Astrocyte (in vitro differentiated cells and primary cell): ENCODE measurements at regions not wholly inside any gene's neighbourhood (a gene's known extent, or its start where the extent isn't known, plus 50 kb on each side); places are given as distances from the start of the nearest gene placed in this dataset.
"Not testable (repeated sequence)": the region's sequence is repeated elsewhere in the genome, so short reads cannot be mapped to it uniquely, and the experiment has no call there.

Experiments used
- DNase-seq: peaks from one replicate; pipeline ENCODE4 v3.0.0-alpha.2; 2010; ENCODE audit warnings: low read depth
- FAIRE-seq: peaks from 2 replicates; lab custom pipeline; 2011; peaks lifted over from hg19 to GRCh38; lab: Jason Lieb, UNC
- H2AFZ ChIP-seq: 2 replicates; pipeline ENCODE4 v1.6.0; 2012; ENCODE audit warnings: low read depth, low read length, inconsistent platforms
- H3K27ac ChIP-seq: 2 replicates; pipeline ENCODE4 v1.5.1; 2011; ENCODE audit warnings: low read depth, low read length, inconsistent platforms
- H3K27me3 ChIP-seq: 2 replicates; pipeline ENCODE4 v1.6.0; 2011; ENCODE audit warnings: low read length, inconsistent platforms; ENCODE audit not compliant: insufficient read depth
- H3K36me3 ChIP-seq: 2 replicates; pipeline ENCODE4 v1.5.1; 2011; ENCODE audit warnings: low read length, inconsistent platforms; ENCODE audit not compliant: insufficient read depth
- H3K4me1 ChIP-seq: 2 replicates; pipeline ENCODE4 v1.5.1; 2011; ENCODE audit warnings: low read length, inconsistent platforms; ENCODE audit not compliant: insufficient read depth
- H3K4me2 ChIP-seq: 2 replicates; pipeline ENCODE4 v1.6.0; 2012; ENCODE audit warnings: low read length, inconsistent platforms
- H3K4me3 ChIP-seq: 2 replicates; pipeline ENCODE4 v1.5.1; 2011; ENCODE audit warnings: low read depth, mild to moderate bottlenecking, low read length, inconsistent platforms; ENCODE audit not compliant: insufficient read depth
- H3K79me2 ChIP-seq: 2 replicates; pipeline ENCODE4 v1.6.0; 2012; ENCODE audit warnings: mild to moderate bottlenecking, low read length, inconsistent platforms; ENCODE audit not compliant: insufficient read depth
- H3K9ac ChIP-seq: 2 replicates; pipeline ENCODE4 v1.6.0; 2012; ENCODE audit warnings: mild to moderate bottlenecking, low read length, inconsistent platforms
- H3K9me3 ChIP-seq: 2 replicates; pipeline ENCODE4 v1.5.1; 2012; ENCODE audit warnings: low read depth, mild to moderate bottlenecking, low read length, inconsistent platforms; ENCODE audit not compliant: insufficient read depth
- H4K20me1 ChIP-seq: 2 replicates; pipeline ENCODE4 v1.6.0; 2012; ENCODE audit warnings: low read length, inconsistent platforms; ENCODE audit not compliant: insufficient read depth
- H3K27ac Mint-ChIP-seq: one replicate; pipeline ENCODE4 v1.8.0; 2021; ENCODE audit warnings: mild to moderate bottlenecking, mixed read lengths; ENCODE audit not compliant: unreplicated experiment
- H3K27me3 Mint-ChIP-seq: one replicate; pipeline ENCODE4 v1.8.0; 2021; ENCODE audit warnings: low read depth, mixed read lengths; ENCODE audit not compliant: unreplicated experiment
- H3K36me3 Mint-ChIP-seq: one replicate; pipeline ENCODE4 v1.8.0; 2021; ENCODE audit warnings: low read depth, mixed read lengths; ENCODE audit not compliant: unreplicated experiment
- H3K4me1 Mint-ChIP-seq: one replicate; pipeline ENCODE4 v1.8.0; 2021; ENCODE audit warnings: low read depth, mixed read lengths; ENCODE audit not compliant: unreplicated experiment
- H3K4me3 Mint-ChIP-seq: one replicate; pipeline ENCODE4 v1.8.0; 2021; ENCODE audit warnings: mild to moderate bottlenecking, moderate library complexity, mixed read lengths; ENCODE audit not compliant: unreplicated experiment
- H3K9me3 Mint-ChIP-seq: one replicate; pipeline ENCODE4 v1.8.0; 2021; ENCODE audit warnings: mild to moderate bottlenecking, mixed read lengths; ENCODE audit not compliant: unreplicated experiment

DNA sequence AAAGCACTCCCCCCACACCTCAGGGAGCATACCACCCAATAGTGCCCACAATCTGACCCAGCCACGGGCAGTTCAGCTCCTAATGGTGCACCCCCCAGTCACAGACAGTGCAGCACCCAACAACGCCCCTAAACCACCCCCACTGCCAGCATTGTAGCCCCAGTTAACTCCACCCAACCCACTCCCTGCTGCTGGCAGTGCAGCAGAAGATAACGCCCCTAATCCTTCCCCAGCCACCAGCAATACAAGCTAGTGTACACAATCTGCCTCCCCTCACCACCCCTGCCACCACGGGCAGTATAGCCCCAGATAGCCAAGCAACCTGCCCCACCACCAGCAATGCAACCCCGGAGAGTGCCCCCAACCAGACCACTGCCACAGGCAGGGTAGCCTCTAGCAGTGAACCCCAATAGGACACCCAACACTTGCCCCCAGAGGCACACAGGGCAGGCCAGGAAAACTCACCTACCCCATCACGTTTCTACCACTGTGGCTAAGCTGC lies 175.3 kb downstream of the USP22 start:
- H3K27ac ChIP-seq, H3K9me3 ChIP-seq, H3K9ac ChIP-seq, H4K20me1 ChIP-seq, H3K4me1 Mint-ChIP-seq, DNase-seq, H3K9me3 Mint-ChIP-seq, H3K36me3 Mint-ChIP-seq, H3K4me3 Mint-ChIP-seq, H3K79me2 ChIP-seq, H3K27me3 Mint-ChIP-seq, H3K36me3 ChIP-seq, H3K27ac Mint-ChIP-seq, H2AFZ ChIP-seq, H3K27me3 ChIP-seq, H3K4me2 ChIP-seq, FAIRE-seq, H3K4me3 ChIP-seq, H3K4me1 ChIP-seq: not testable (repeated sequence)

GRCh38 chr17:20867938-20868661 lies 174.7 kb downstream of the USP22 start:
- H3K9me3 Mint-ChIP-seq, H3K27me3 ChIP-seq, H4K20me1 ChIP-seq, H3K4me1 ChIP-seq, FAIRE-seq, H3K9ac ChIP-seq, H3K4me3 ChIP-seq, H3K27ac Mint-ChIP-seq, H3K27me3 Mint-ChIP-seq, H3K4me2 ChIP-seq, H3K36me3 Mint-ChIP-seq, H3K79me2 ChIP-seq, H3K4me3 Mint-ChIP-seq, DNase-seq, H3K36me3 ChIP-seq, H2AFZ ChIP-seq, H3K4me1 Mint-ChIP-seq, H3K9me3 ChIP-seq, H3K27ac ChIP-seq: not testable (repeated sequence)

- not testable (repeated sequence) for DNase-seq, H3K4me2 ChIP-seq, H3K36me3 Mint-ChIP-seq, H4K20me1 ChIP-seq, H3K27me3 ChIP-seq, H2AFZ ChIP-seq, H3K4me1 Mint-ChIP-seq, H3K36me3 ChIP-seq, H3K9ac ChIP-seq, H3K27ac ChIP-seq, H3K9me3 ChIP-seq, FAIRE-seq, H3K27me3 Mint-ChIP-seq, H3K4me1 ChIP-seq, H3K79me2 ChIP-seq, H3K27ac Mint-ChIP-seq, H3K9me3 Mint-ChIP-seq, H3K4me3 Mint-ChIP-seq, H3K4me3 ChIP-seq
Measured at GRCh38 chr17:20868662-20869007, 174.2 kb downstream of the USP22 start.

GRCh38 chr17:20873173-20873572 lies 169.6 kb downstream of the USP22 start:
- H3K4me1 Mint-ChIP-seq, H3K27ac ChIP-seq, H3K9ac ChIP-seq, H4K20me1 ChIP-seq, H3K36me3 ChIP-seq, H3K27ac Mint-ChIP-seq, H3K79me2 ChIP-seq, H3K4me3 Mint-ChIP-seq, FAIRE-seq, H2AFZ ChIP-seq, H3K4me1 ChIP-seq, H3K4me2 ChIP-seq, DNase-seq, H3K27me3 Mint-ChIP-seq, H3K9me3 Mint-ChIP-seq, H3K4me3 ChIP-seq, H3K36me3 Mint-ChIP-seq, H3K27me3 ChIP-seq, H3K9me3 ChIP-seq: not testable (repeated sequence)

DNA sequence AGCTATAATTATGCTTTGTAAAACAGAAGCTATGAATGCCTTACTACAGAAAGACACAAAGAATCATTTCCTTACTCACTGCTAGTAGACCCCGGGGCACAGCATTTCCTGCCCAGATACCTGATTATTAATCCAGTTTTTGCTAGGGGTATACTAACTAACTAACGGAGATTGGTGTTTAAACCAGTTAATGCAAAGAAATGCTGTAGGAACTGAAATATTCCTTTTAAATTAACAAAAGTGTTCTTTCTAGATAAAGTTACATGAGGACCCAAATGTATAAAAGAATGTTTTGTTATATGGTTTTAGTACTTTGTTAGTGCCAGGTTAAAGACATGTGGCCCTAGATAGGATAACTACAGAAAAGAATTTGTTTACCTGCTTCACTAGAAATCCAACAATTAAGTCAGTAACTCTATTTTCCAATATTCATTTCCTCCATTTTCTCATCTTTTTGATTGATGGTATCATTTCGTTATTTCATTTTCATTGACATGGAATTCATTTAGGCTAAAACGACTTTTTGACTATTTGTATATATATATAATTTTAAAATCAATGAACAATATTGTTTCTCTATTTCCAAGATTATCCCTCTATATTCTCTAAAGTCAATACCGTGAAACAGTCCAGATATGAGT lies 169.0 kb downstream of the USP22 start:
- H2AFZ ChIP-seq, result not testable (repeated sequence)

DNA sequence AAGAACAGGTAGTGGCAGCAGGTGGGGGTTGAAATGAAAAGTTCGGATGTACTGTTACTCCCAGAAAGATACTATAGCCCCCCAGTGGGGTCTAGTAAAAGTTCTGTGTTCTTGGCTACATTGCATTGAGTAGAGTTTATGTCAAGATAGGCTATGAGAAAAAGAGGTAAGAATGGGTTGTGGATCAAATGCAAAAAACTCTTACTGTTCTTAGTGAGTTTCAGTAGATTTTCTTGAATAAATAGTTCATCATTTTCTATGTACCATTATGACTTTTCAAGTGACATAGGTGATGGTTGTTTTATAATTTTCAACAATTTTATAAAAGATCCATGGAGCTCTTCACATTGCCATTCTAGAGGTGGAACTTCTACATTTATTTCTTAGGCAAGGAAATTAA lies 165.4 kb downstream of the USP22 start:
- not testable (repeated sequence) for H3K27me3 ChIP-seq, DNase-seq, H3K4me1 ChIP-seq, FAIRE-seq, H3K27ac Mint-ChIP-seq, H3K36me3 Mint-ChIP-seq, H3K9me3 ChIP-seq, H3K4me2 ChIP-seq, H3K27ac ChIP-seq, H3K4me3 Mint-ChIP-seq, H2AFZ ChIP-seq, H4K20me1 ChIP-seq, H3K27me3 Mint-ChIP-seq, H3K36me3 ChIP-seq, H3K4me3 ChIP-seq, H3K4me1 Mint-ChIP-seq, H3K9me3 Mint-ChIP-seq, H3K79me2 ChIP-seq, H3K9ac ChIP-seq

More for the DNA sequence above, 169.0 kb downstream of the USP22 start:
- not testable (repeated sequence) for H3K4me3 Mint-ChIP-seq, H3K27me3 ChIP-seq, H3K9me3 ChIP-seq, H4K20me1 ChIP-seq, H3K4me1 Mint-ChIP-seq, H3K36me3 Mint-ChIP-seq, H3K4me1 ChIP-seq, H3K36me3 ChIP-seq, H3K79me2 ChIP-seq, FAIRE-seq, H3K27ac ChIP-seq, H3K4me3 ChIP-seq, H3K9me3 Mint-ChIP-seq, H3K9ac ChIP-seq, H3K4me2 ChIP-seq, H3K27me3 Mint-ChIP-seq, H3K27ac Mint-ChIP-seq, DNase-seq
